HCT116 (cell line): ENCODE measurements at regions not wholly inside any gene's neighbourhood (a gene's known extent, or its start where the extent isn't known, plus 50 kb on each side); places are given as distances from the start of the nearest gene placed in this dataset.

Experiments
- ATAC-seq: fragments of 200-7000 bp; cut with Tn5 transposase; 2 replicates; pipeline ENCODE4 v1.9.1; 2020; ENCODE audit warnings: mild to moderate bottlenecking, moderate library complexity
- BruUV-seq: library from RNA; stranded (reverse); fragments of 400-500 nt; replicated peaks from 2 replicates; lab custom pipeline; 2021; lab: Mats Ljungman, UMichigan
- CTCF ChIA-PET: fragments of 300-600 bp; sonication (Branson Sonifier 250); formaldehyde crosslinking; loops from one replicate; lab custom pipeline; 2021; ENCODE audit warnings: antibody characterized with exemption; lab: Charles Lee
- POLR2A ChIA-PET: fragments of 300-600, 350-600 bp; sonication (Branson Sonifier 250); formaldehyde crosslinking; loops from one replicate; lab custom pipeline; 2021; ENCODE audit warnings: antibody characterized with exemption; lab: Charles Lee
- RAD21 ChIA-PET, 2 experiments: fragments of 300-600 bp; sonication (Branson Sonifier 250); formaldehyde crosslinking; loops; one replicate each; lab custom pipeline; 2023; ENCODE audit warnings: low total read pairs in 2 of 2; ENCODE audit not compliant: uncharacterized antibody in 2 of 2, unreplicated experiment in 2 of 2, low non-redundant PET in 1 of 2; lab: Charles Lee
- DNase-seq: peaks from one replicate; pipeline ENCODE4 v3.0.0-alpha.2; 2010; ENCODE audit warnings: low read depth, low spot score
- H2AFZ ChIP-seq: fragments of 200-600 bp; shearing (Covaris generic), sonication (generic); 2 replicates; pipeline ENCODE4 v1.6.1; 2017; ENCODE audit warnings: low read depth, mixed run types, mixed read lengths, antibody characterized with exemption, low read length; ENCODE audit not compliant: poor library complexity, severe bottlenecking
- H3K27ac ChIP-seq: 2 replicates; pipeline ENCODE4 v1.5.1; 2012; ENCODE audit warnings: low read depth, low read length
- H3K27me3 ChIP-seq: fragments of 200-600 bp; sonication (generic); 2 replicates; pipeline ENCODE4 v1.6.1; 2016; ENCODE audit warnings: mixed run types, low read length, mixed read lengths; ENCODE audit not compliant: insufficient read depth
- H3K36me3 ChIP-seq, 2 experiments: fragments of 200-500 bp in 1 of 2; fragments of 200-600 bp in 1 of 2; sonication (Bioruptor generic) in 1 of 2; sonication (generic) in 1 of 2; 2 replicates each; pipeline versions ENCODE4 v1.5.1 to v1.6.1; 2014 to 2016; ENCODE audit warnings: low read length in 2 of 2, inconsistent platforms in 1 of 2, mixed read lengths in 1 of 2, mixed run types in 1 of 2; ENCODE audit not compliant: insufficient read depth in 2 of 2, control insufficient read depth in 1 of 2
- H3K4me1 ChIP-seq, 2 experiments: fragments of 200-600 bp in 1 of 2; sonication (generic) in 1 of 2; 2 replicates each; pipeline versions ENCODE4 v1.5.1 to v1.6.1; 2012 to 2017; ENCODE audit warnings: low read length in 2 of 2, inconsistent platforms in 1 of 2, mild to moderate bottlenecking in 1 of 2, mixed read lengths in 1 of 2, mixed run types in 1 of 2, moderate library complexity in 1 of 2; ENCODE audit not compliant: insufficient read depth in 2 of 2, control insufficient read depth in 1 of 2
- H3K4me2 ChIP-seq: fragments of 200-600 bp; sonication (generic); 2 replicates; pipeline ENCODE4 v1.6.1; 2017; ENCODE audit warnings: mixed run types, low read length, mixed read lengths
- H3K4me3 ChIP-seq, 2 experiments: fragments of 200-600 bp in 1 of 2; sonication (generic) in 1 of 2; replicated peaks in 1 of 2; 2 replicates each; pipeline ENCODE4 v1.5.1; 2011 to 2016; ENCODE audit warnings: low read length in 2 of 2, control low read depth in 1 of 2, low read depth in 1 of 2, mild to moderate bottlenecking in 1 of 2, mixed read lengths in 1 of 2, mixed run types in 1 of 2
- H3K79me2 ChIP-seq: fragments of 200-600 bp; sonication (generic); 2 replicates; pipeline ENCODE4 v1.6.1; 2017; ENCODE audit warnings: mild to moderate bottlenecking, mixed run types, low read length, moderate library complexity, mixed read lengths; ENCODE audit not compliant: insufficient read depth
- H3K9ac ChIP-seq: fragments of 200-600 bp; sonication (generic); 2 replicates; pipeline ENCODE4 v1.6.1; 2016; ENCODE audit warnings: low read length, mixed read lengths
- H3K9me2 ChIP-seq: fragments of 200-600 bp; sonication (generic), shearing (Covaris generic); 2 replicates; pipeline ENCODE4 v1.6.1; 2017; ENCODE audit warnings: mixed run types, mild to moderate bottlenecking, moderate library complexity; ENCODE audit not compliant: insufficient read depth
- H3K9me3 ChIP-seq, 2 experiments: fragments of 200-500 bp in 1 of 2; fragments of 200-600 bp in 1 of 2; sonication (Bioruptor generic) in 1 of 2; sonication (generic) in 1 of 2; 2 replicates each; pipeline ENCODE4 v1.6.1; 2014 to 2017; ENCODE audit warnings: low read length in 2 of 2, mixed read lengths in 2 of 2, inconsistent platforms in 1 of 2, low read depth in 1 of 2, mild to moderate bottlenecking in 1 of 2, mixed run types in 1 of 2, moderate library complexity in 1 of 2; ENCODE audit not compliant: control insufficient read depth in 1 of 2, insufficient read depth in 1 of 2
- H4K20me1 ChIP-seq: fragments of 200-600 bp; sonication (generic), shearing (Covaris generic); 2 replicates; pipeline ENCODE4 v1.6.1; 2017; ENCODE audit warnings: mixed run types, mild to moderate bottlenecking, moderate library complexity; ENCODE audit not compliant: insufficient read depth
- CBX3 ChIP-seq: IDR thresholded peaks from 2 replicates; pipeline ENCODE4 v1.6.1; 2012; ENCODE audit warnings: low read depth
- CEBPB ChIP-seq: IDR thresholded peaks from 2 replicates; pipeline ENCODE4 v1.6.1; 2012; ENCODE audit warnings: low read depth
- EGR1 ChIP-seq: IDR thresholded peaks from 2 replicates; pipeline ENCODE4 v1.6.1; 2012; ENCODE audit warnings: low read depth
- ELF1 ChIP-seq: IDR thresholded peaks from 2 replicates; pipeline ENCODE4 v1.6.1; 2012; ENCODE audit warnings: low read depth, borderline replicate concordance
- EZH2phosphoT487 ChIP-seq: fragments of 200-600 bp; IDR thresholded peaks from 2 replicates; pipeline ENCODE4 v1.6.1; 2018; ENCODE audit warnings: antibody characterized with exemption, borderline replicate concordance
- FOSL1 ChIP-seq: IDR thresholded peaks from 2 replicates; pipeline ENCODE4 v1.6.1; 2012; ENCODE audit warnings: low read depth
- JUND ChIP-seq: IDR thresholded peaks from 2 replicates; pipeline ENCODE4 v1.6.1; 2012
- POLR2AphosphoS5 ChIP-seq: IDR thresholded peaks from 2 replicates; pipeline ENCODE4 v1.6.1; 2011; ENCODE audit warnings: mild to moderate bottlenecking, low read depth, low read length, moderate library complexity
- SIN3A ChIP-seq: IDR thresholded peaks from 2 replicates; pipeline ENCODE4 v1.6.1; 2012; ENCODE audit warnings: low read depth
- SP1 ChIP-seq: IDR thresholded peaks from 2 replicates; pipeline ENCODE4 v1.6.1; 2012; ENCODE audit warnings: low read depth
- SRF ChIP-seq: IDR thresholded peaks from 2 replicates; pipeline ENCODE4 v1.6.1; 2012; ENCODE audit warnings: low read depth
- TCF7L2 ChIP-seq: IDR thresholded peaks from 2 replicates; pipeline ENCODE4 v1.7.0; 2011; ENCODE audit warnings: borderline replicate concordance, inconsistent platforms; ENCODE audit not compliant: insufficient read depth, insufficient read length; ENCODE audit errors: extremely low read depth
- ZBTB33 ChIP-seq: IDR thresholded peaks from 2 replicates; pipeline ENCODE4 v1.6.1; 2011; ENCODE audit warnings: mild to moderate bottlenecking, low read length, moderate library complexity; ENCODE audit not compliant: insufficient replicate concordance; ENCODE audit errors: extremely low read depth
- ZNF274 ChIP-seq: fragments of 200-500 bp; sonication (Bioruptor generic); IDR thresholded peaks from 2 replicates; pipeline ENCODE4 v1.6.1; 2014; ENCODE audit warnings: mild to moderate bottlenecking, low read depth, low read length, inconsistent platforms
- intact Hi-C: fragments of 100-400 bp; cut with micrococcal nuclease; formaldehyde crosslinking; loops from 2 replicates; pipeline ENCODE4 v1.10.0; 2022
- TF ChIP-seq, protein P1 (sequence below), 3 experiments: fragments of 200-600 bp in 1 of 3; sonication (generic) in 1 of 3; IDR thresholded peaks in 2 of 3; conservative IDR thresholded peaks in 1 of 3; 2 replicates each; pipeline ENCODE4 v1.5.1; 2012 to 2017; ENCODE audit warnings: low read depth in 2 of 3, low read length in 2 of 3, antibody characterized with exemption in 1 of 3, borderline replicate concordance in 1 of 3, control low read depth in 1 of 3, mild to moderate bottlenecking in 1 of 3, mixed read lengths in 1 of 3, mixed run types in 1 of 3, moderate library complexity in 1 of 3; ENCODE audit not compliant: insufficient read depth in 1 of 3

GRCh38 chr12:113684908-113685782 lies 213.5 kb upstream of the LHX5 start:
- no peak for DNase-seq
- no peaks in the 10 kb centered on the region for H3K79me2 ChIP-seq
- ATAC-seq, result no peak
- H4K20me1 ChIP-seq, result no peaks in the 10 kb centered on the region
- H3K36me3 ChIP-seq, result no peaks in the 10 kb centered on the region
- no peak overlapping the region for H2AFZ ChIP-seq
- H3K4me1 ChIP-seq, result no peaks in the 10 kb centered on the region
- no peak for TF ChIP-seq JUND
- no peak for TF ChIP-seq CBX3
- BruUV-seq, result no TSS peak
- no peaks in the 10 kb centered on the region for H3K9me2 ChIP-seq
- no peak overlapping the region for H3K9ac ChIP-seq
- H3K27me3 ChIP-seq, result peaks cover 4% of the 10 kb centered on the region; the same call in 1 of the 2 replicates
- ChIA-PET POLR2A (no interaction called here), RAD21 (no interaction called here), CTCF (no interaction called here)
- no peak overlapping the region for H3K4me3 ChIP-seq
- no peaks in the 10 kb centered on the region for H3K9me3 ChIP-seq
- no peak overlapping the region for H3K27ac ChIP-seq
- intact Hi-C loops, result no loop called here
- H3K4me2 ChIP-seq, result no peak overlapping the region

- POLR2A ChIA-PET, result no interaction called here
- Histone ChIP-seq H2AFZ (no peak overlapping the region), H3K4me1 (no peaks in the 10 kb centered on the region), H3K36me3 (no peaks in the 10 kb centered on the region), H4K20me1 (no peaks in the 10 kb centered on the region), H3K4me2 (no peak overlapping the region), H3K9ac (no peak overlapping the region), H3K79me2 (no peaks in the 10 kb centered on the region), H3K4me3 (no peak overlapping the region), H3K9me3 (no peaks in the 10 kb centered on the region), H3K27me3 (peaks cover 6% of the 10 kb centered on the region; the same call in 1 of the 2 replicates), H3K9me2 (no peaks in the 10 kb centered on the region), H3K27ac (no peak overlapping the region)
- intact Hi-C loops, result no loop called here
- DNase-seq, result no peak
- CTCF ChIA-PET, result no interaction called here
- RAD21 ChIA-PET, result no interaction called here
- no peak for ATAC-seq
- BruUV-seq, result no TSS peak
- TF ChIP-seq FOSL1 (no peak), POLR2AphosphoS5 (no peak), ZBTB33 (no peak), SIN3A (no peak), ELF1 (no peak), SRF (no peak), ZNF274 (no peak), SP1 (no peak), CBX3 (no peak), CEBPB (no peak), EZH2phosphoT487 (no peak), EGR1 (no peak), TCF7L2 (no peak)
- TF ChIP-seq, protein P1, sequence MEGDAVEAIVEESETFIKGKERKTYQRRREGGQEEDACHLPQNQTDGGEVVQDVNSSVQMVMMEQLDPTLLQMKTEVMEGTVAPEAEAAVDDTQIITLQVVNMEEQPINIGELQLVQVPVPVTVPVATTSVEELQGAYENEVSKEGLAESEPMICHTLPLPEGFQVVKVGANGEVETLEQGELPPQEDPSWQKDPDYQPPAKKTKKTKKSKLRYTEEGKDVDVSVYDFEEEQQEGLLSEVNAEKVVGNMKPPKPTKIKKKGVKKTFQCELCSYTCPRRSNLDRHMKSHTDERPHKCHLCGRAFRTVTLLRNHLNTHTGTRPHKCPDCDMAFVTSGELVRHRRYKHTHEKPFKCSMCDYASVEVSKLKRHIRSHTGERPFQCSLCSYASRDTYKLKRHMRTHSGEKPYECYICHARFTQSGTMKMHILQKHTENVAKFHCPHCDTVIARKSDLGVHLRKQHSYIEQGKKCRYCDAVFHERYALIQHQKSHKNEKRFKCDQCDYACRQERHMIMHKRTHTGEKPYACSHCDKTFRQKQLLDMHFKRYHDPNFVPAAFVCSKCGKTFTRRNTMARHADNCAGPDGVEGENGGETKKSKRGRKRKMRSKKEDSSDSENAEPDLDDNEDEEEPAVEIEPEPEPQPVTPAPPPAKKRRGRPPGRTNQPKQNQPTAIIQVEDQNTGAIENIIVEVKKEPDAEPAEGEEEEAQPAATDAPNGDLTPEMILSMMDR (IDR thresholded peaks at IDR 0.05 in 2 of 3, conservative IDR thresholded peaks at IDR 0.05 in 1 of 3; ENCODE audit: borderline replicate concordance in 1 of 3, insufficient read depth in 1 of 3, low read depth in 2 of 3, low read length in 2 of 3), result no peak
Observed at GRCh38 chr12:113684053-113684907, 212.6 kb upstream of the LHX5 start.
